ENCODE measurements at regions not wholly inside any gene's neighbourhood (a gene's known extent, or its start where the extent isn't known, plus 50 kb on each side); places are given as distances from the start of the nearest gene placed in this dataset.

- no peak for DNase-seq
These were observed 126.0 kb upstream of the TMEM161B start for GRCh38 chr5:88394536-88395175.

GRCh38 chr5:88393716-88394535 is 125.3 kb upstream of the TMEM161B start:
- no peak for DNase-seq

- DNase-seq: no peak
These were observed 124.4 kb upstream of the TMEM161B start for GRCh38 chr5:88393042-88393441.

- no peak for DNase-seq
These were observed 123.3 kb upstream of the TMEM161B start for GRCh38 chr5:88391991-88392390.

GRCh38 chr5:88391116-88391515 is 122.5 kb upstream of the TMEM161B start:
- no peak for DNase-seq

- DNase-seq: no peak
These were observed 121.8 kb upstream of the TMEM161B start for GRCh38 chr5:88390481-88390880.

GRCh38 chr5:88390096-88390441 is 121.4 kb upstream of the TMEM161B start:
- DNase-seq: no peak

GRCh38 chr5:88389338-88390095 is 120.9 kb upstream of the TMEM161B start:
- DNase-seq: no peak

GRCh38 chr5:88388476-88389337 is 120.1 kb upstream of the TMEM161B start:
- DNase-seq: no peak

GRCh38 chr5:88384886-88385285 is 116.2 kb upstream of the TMEM161B start:
- DNase-seq: no peak

- no peak for DNase-seq
These were observed 111.7 kb upstream of the TMEM161B start for GRCh38 chr5:88380332-88380731.

GRCh38 chr5:88377705-88378656 is 109.3 kb upstream of the TMEM161B start:
- DNase-seq: no peak

GRCh38 chr5:88377240-88377639 is 108.6 kb upstream of the TMEM161B start:
- no peak for DNase-seq

- no peak for DNase-seq
These were observed 108.1 kb upstream of the TMEM161B start for GRCh38 chr5:88376728-88377127.

GRCh38 chr5:88374391-88374790 is 105.7 kb upstream of the TMEM161B start:
- no peak for DNase-seq

GRCh38 chr5:88370824-88371223 is 102.2 kb upstream of the TMEM161B start:
- no peak for DNase-seq

- no peak for DNase-seq
These were observed 99.6 kb upstream of the TMEM161B start for GRCh38 chr5:88368201-88368600.

GRCh38 chr5:88364991-88365390 is 96.3 kb upstream of the TMEM161B start:
- no peak for DNase-seq

GRCh38 chr5:88355490-88356050 is 86.9 kb upstream of the TMEM161B start:
- DNase-seq: no peak

GRCh38 chr5:88325868-88326267 is 57.2 kb upstream of the TMEM161B start:
- no peak for DNase-seq

GRCh38 chr5:88322785-88323184 is 54.1 kb upstream of the TMEM161B start:
- no peak for DNase-seq

All from T1000 (cell line).